Keratinocyte (primary cell): ENCODE measurements at regions not wholly inside any gene's neighbourhood (a gene's known extent, or its start where the extent isn't known, plus 50 kb on each side); places are given as distances from the start of the nearest gene placed in this dataset.

ENCODE experiments used
- DNase-seq: peaks from one replicate; pipeline ENCODE4 v3.0.0-alpha.2; 2011; ENCODE audit warnings: low read depth, missing footprints, low spot score
- FAIRE-seq: peaks from 2 replicates; lab custom pipeline; 2011; peaks lifted over from hg19 to GRCh38; lab: Jason Lieb, UNC
- H2AFZ ChIP-seq: 2 replicates; pipeline ENCODE4 v1.6.0; 2012; ENCODE audit warnings: low read length, control low read depth, inconsistent platforms; ENCODE audit not compliant: control insufficient read depth
- H3K27ac ChIP-seq: 2 replicates; pipeline ENCODE4 v1.5.1; 2011; ENCODE audit warnings: low read length; ENCODE audit not compliant: control insufficient read depth, insufficient read depth
- H3K27me3 ChIP-seq: 3 replicates; pipeline ENCODE4 v1.6.0; 2011; ENCODE audit warnings: low read length; ENCODE audit not compliant: control insufficient read depth, insufficient read depth; ENCODE audit errors: extremely low read depth
- H3K36me3 ChIP-seq, 2 experiments: 2 replicates in 1 of 2; 3 replicates in 1 of 2; pipeline ENCODE4 v1.5.1; 2011; ENCODE audit warnings: low read length in 2 of 2, mild to moderate bottlenecking in 1 of 2; ENCODE audit not compliant: control insufficient read depth in 2 of 2, insufficient read depth in 2 of 2; ENCODE audit errors: extremely low read depth in 1 of 2
- H3K4me1 ChIP-seq: 3 replicates; pipeline ENCODE4 v1.5.1; 2011; ENCODE audit warnings: low read length; ENCODE audit not compliant: control insufficient read depth, insufficient read depth; ENCODE audit errors: extremely low read depth
- H3K4me2 ChIP-seq: 3 replicates; pipeline ENCODE4 v1.6.0; 2011; ENCODE audit warnings: low read depth, low read length; ENCODE audit not compliant: control insufficient read depth, insufficient read depth; ENCODE audit errors: extremely low read depth
- H3K4me3 ChIP-seq, 3 experiments: fragments of 200-600 bp in 1 of 3; sonication (generic) in 1 of 3; 2 replicates in 2 of 3; 3 replicates in 1 of 3; pipeline ENCODE4 v1.5.1; 2011 to 2016; ENCODE audit warnings: low read length in 3 of 3, mild to moderate bottlenecking in 3 of 3, control low read depth in 2 of 3, inconsistent platforms in 1 of 3, low read depth in 1 of 3, mixed read lengths in 1 of 3, mixed run types in 1 of 3, moderate library complexity in 1 of 3; ENCODE audit not compliant: control insufficient read depth in 2 of 3, insufficient read depth in 2 of 3; ENCODE audit errors: extremely low read depth in 1 of 3
- H3K79me2 ChIP-seq: 2 replicates; pipeline ENCODE4 v1.6.0; 2012; ENCODE audit warnings: low read length; ENCODE audit not compliant: control insufficient read depth, insufficient read depth
- H3K9ac ChIP-seq: 3 replicates; pipeline ENCODE4 v1.6.0; 2011; ENCODE audit warnings: low read length; ENCODE audit not compliant: control insufficient read depth, insufficient read depth; ENCODE audit errors: extremely low read depth
- H3K9me1 ChIP-seq: 3 replicates; pipeline ENCODE4 v1.6.0; 2011; ENCODE audit warnings: low read length; ENCODE audit not compliant: control insufficient read depth, insufficient read depth; ENCODE audit errors: extremely low read depth
- H3K9me3 ChIP-seq: 2 replicates; pipeline ENCODE4 v1.5.1; 2012; ENCODE audit warnings: low read depth, low read length; ENCODE audit not compliant: control insufficient read depth
- H4K20me1 ChIP-seq: 3 replicates; pipeline ENCODE4 v1.6.0; 2011; ENCODE audit warnings: low read length; ENCODE audit not compliant: control insufficient read depth, insufficient read depth; ENCODE audit errors: extremely low read depth
- CTCF ChIP-seq, 3 experiments: IDR thresholded peaks in 1 of 3; conservative IDR thresholded peaks in 1 of 3; optimal IDR thresholded peaks in 1 of 3; 2 replicates in 2 of 3; 3 replicates in 1 of 3; pipeline versions ENCODE3 to v1.5.1; 2011; ENCODE audit warnings: low read length in 3 of 3, mild to moderate bottlenecking in 3 of 3, moderate library complexity in 2 of 3, control low read depth in 1 of 3, inconsistent platforms in 1 of 3; ENCODE audit not compliant: insufficient read depth in 2 of 3; ENCODE audit errors: extremely low read depth in 1 of 3
- EZH2 ChIP-seq: IDR thresholded peaks from one replicate; pipeline ENCODE4 v1.6.1; 2012; ENCODE audit warnings: inconsistent platforms, mild to moderate bottlenecking, low read length, moderate library complexity
- dilution Hi-C: fragments of 300-500 bp; cut with MboI; formaldehyde crosslinking; loops from one replicate; pipeline ENCODE4 v1.7.0; 2020; ENCODE audit warnings: low sequenced_read_pairs; ENCODE audit not compliant: extremely low pct_ligation_motif_present

GRCh38 chr9:91023741-91024140 lies 222.1 kb downstream of the SYK start:
- peaks cover 5% of the 10 kb centered on the region for H3K4me1 ChIP-seq
- dilution Hi-C loops: no loop called here
- H3K9me1 ChIP-seq: no peaks in the 10 kb centered on the region
- H3K36me3 ChIP-seq: no peaks in the 10 kb centered on the region
- DNase-seq (no peak), FAIRE-seq (no peak)
- H3K4me2 ChIP-seq: no peak overlapping the region
- no peak overlapping the region for H3K27ac ChIP-seq
- H3K9ac ChIP-seq: no peak overlapping the region
- H3K79me2 ChIP-seq: no peaks in the 10 kb centered on the region
- no peak for TF ChIP-seq CTCF (optimal IDR thresholded peaks at IDR 0.05 in 1 of 3, IDR thresholded peaks at IDR 0.05 in 1 of 3, conservative IDR thresholded peaks at IDR 0.05 in 1 of 3; ENCODE audit: extremely low read depth in 1 of 3, insufficient read depth in 2 of 3, low read length in 3 of 3)
- TF ChIP-seq EZH2: no peak
- H3K27me3 ChIP-seq: no peaks in the 10 kb centered on the region
- no peaks in the 10 kb centered on the region for H4K20me1 ChIP-seq
- no peak overlapping the region for H3K4me3 ChIP-seq
- H3K9me3 ChIP-seq: no peaks in the 10 kb centered on the region
- no peak overlapping the region for H2AFZ ChIP-seq

- Histone ChIP-seq H2AFZ (no peak overlapping the region), H3K79me2 (no peaks in the 10 kb centered on the region), H3K9me3 (no peaks in the 10 kb centered on the region), H4K20me1 (no peaks in the 10 kb centered on the region), H3K36me3 (no peaks in the 10 kb centered on the region), H3K27me3 (no peaks in the 10 kb centered on the region), H3K9ac (no peak overlapping the region), H3K27ac (no peak overlapping the region), H3K9me1 (no peaks in the 10 kb centered on the region), H3K4me2 (no peak overlapping the region), H3K4me3 (no peak overlapping the region), H3K4me1 (peaks cover 2% of the 10 kb centered on the region)
- FAIRE-seq: no peak
- no peak for DNase-seq
- TF ChIP-seq EZH2 (no peak), CTCF (optimal IDR thresholded peaks at IDR 0.05 in 1 of 3, IDR thresholded peaks at IDR 0.05 in 1 of 3, conservative IDR thresholded peaks at IDR 0.05 in 1 of 3; ENCODE audit: extremely low read depth in 1 of 3, insufficient read depth in 2 of 3, low read length in 3 of 3) (no peak)
- dilution Hi-C loops: no loop called here
Observed at GRCh38 chr9:91024841-91025240, 223.2 kb downstream of the SYK start.
